ENCODE measurements at regions not wholly inside any gene's neighbourhood (a gene's known extent, or its start where the extent isn't known, plus 50 kb on each side); places are given as distances from the start of the nearest gene placed in this dataset.

GRCh38 chr12:28027328-28027727 lies 54.8 kb upstream of the PTHLH start:
- DNase-seq, result no peak
- Mint-ChIP-seq H3K27me3 (ENCODE audit: unreplicated experiment) (no peaks in the 10 kb centered on the region), H3K4me3 (ENCODE audit: low read depth, unreplicated experiment) (no peak overlapping the region), H3K36me3 (ENCODE audit: insufficient read depth, unreplicated experiment) (peaks cover 11% of the 10 kb centered on the region), H3K27ac (ENCODE audit: unreplicated experiment) (no peak overlapping the region), H3K9me3 (ENCODE audit: low read depth, unreplicated experiment) (no peaks in the 10 kb centered on the region), H3K4me1 (ENCODE audit: low read depth, unreplicated experiment) (peaks cover 40% of the 10 kb centered on the region)
- BruUV-seq (replicated peaks), result no TSS peak
- CTCF ChIA-PET, result no interaction called here
- no peak for TF ChIP-seq CTCF (IDR thresholded peaks at IDR 0.05; ENCODE audit: unreplicated experiment)
- intact Hi-C loops (cut with micrococcal nuclease; ENCODE audit: unreplicated experiment), result no loop called here

DNA sequence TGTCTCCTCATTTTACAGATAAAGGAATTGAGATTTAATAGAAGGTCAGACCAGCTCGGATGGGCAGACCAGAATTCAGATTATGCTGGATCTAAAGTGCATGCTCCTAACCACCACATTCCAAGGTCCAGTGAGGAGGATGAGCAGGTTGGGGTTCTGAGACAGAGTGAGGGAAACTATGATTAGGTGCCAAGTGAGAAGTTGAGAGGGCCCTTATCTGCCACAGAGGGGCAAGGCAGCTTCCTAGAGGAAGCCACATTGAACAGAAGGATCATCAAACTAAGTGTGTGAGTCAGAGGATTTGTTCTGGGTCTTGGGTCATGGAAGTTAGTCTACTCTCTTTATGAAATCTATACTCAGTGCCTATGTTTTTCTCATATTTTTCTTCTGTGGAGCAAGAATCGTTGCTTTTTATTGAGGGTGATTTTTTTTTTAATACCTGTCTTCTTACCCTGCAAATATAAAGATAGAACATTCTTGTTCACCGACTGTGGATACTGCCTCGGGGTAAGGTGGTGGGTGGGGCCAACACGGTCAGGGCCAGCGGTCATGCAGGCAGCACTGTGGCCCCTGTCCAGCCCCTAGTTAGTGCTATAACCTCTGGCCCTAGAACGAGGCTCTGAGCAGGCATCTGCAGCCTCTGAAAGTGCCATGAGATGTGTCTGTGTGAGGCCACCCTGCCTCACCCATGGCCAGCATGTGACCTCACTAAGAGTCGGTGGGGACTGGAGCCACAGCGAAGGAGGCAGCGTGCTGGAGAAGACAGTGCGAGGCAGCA lies 55.6 kb upstream of the PTHLH start:
- DNase-seq, result no peak
- Mint-ChIP-seq H3K27me3 (ENCODE audit: unreplicated experiment) (no peaks in the 10 kb centered on the region), H3K9me3 (ENCODE audit: low read depth, unreplicated experiment) (no peaks in the 10 kb centered on the region), H3K27ac (ENCODE audit: unreplicated experiment) (no peak overlapping the region), H3K36me3 (ENCODE audit: insufficient read depth, unreplicated experiment) (peaks cover 7% of the 10 kb centered on the region), H3K4me1 (ENCODE audit: low read depth, unreplicated experiment) (peaks cover 32% of the 10 kb centered on the region), H3K4me3 (ENCODE audit: low read depth, unreplicated experiment) (no peak overlapping the region)
- no peak for TF ChIP-seq CTCF (IDR thresholded peaks at IDR 0.05; ENCODE audit: unreplicated experiment)
- BruUV-seq (replicated peaks), result no TSS peak
- intact Hi-C loops (cut with micrococcal nuclease; ENCODE audit: unreplicated experiment), result no loop called here
- CTCF ChIA-PET, result no interaction called here

- TF ChIP-seq CTCF (IDR thresholded peaks at IDR 0.05; ENCODE audit: unreplicated experiment), result no peak
- no peak for DNase-seq
- Mint-ChIP-seq H3K27ac (ENCODE audit: unreplicated experiment) (no peak overlapping the region), H3K36me3 (ENCODE audit: insufficient read depth, unreplicated experiment) (no peaks in the 10 kb centered on the region), H3K4me3 (ENCODE audit: low read depth, unreplicated experiment) (no peak overlapping the region), H3K27me3 (ENCODE audit: unreplicated experiment) (no peaks in the 10 kb centered on the region), H3K9me3 (ENCODE audit: low read depth, unreplicated experiment) (no peaks in the 10 kb centered on the region), H3K4me1 (ENCODE audit: low read depth, unreplicated experiment) (peaks cover 6% of the 10 kb centered on the region)
- no TSS peak for BruUV-seq (replicated peaks)
- intact Hi-C loops (cut with micrococcal nuclease; ENCODE audit: unreplicated experiment), result no loop called here
- CTCF ChIA-PET, result no interaction called here
Measured at GRCh38 chr12:28032811-28033537, 60.4 kb upstream of the PTHLH start.

GRCh38 chr12:28033538-28033915 lies 61.0 kb upstream of the PTHLH start:
- CTCF ChIA-PET, result no interaction called here
- DNase-seq, result no peak
- no peaks in the 10 kb centered on the region for H3K27me3 Mint-ChIP-seq (ENCODE audit: unreplicated experiment)
- intact Hi-C loops (cut with micrococcal nuclease; ENCODE audit: unreplicated experiment), result no loop called here
- no peak overlapping the region for H3K4me3 Mint-ChIP-seq (ENCODE audit: low read depth, unreplicated experiment)
- no peaks in the 10 kb centered on the region for H3K36me3 Mint-ChIP-seq (ENCODE audit: insufficient read depth, unreplicated experiment)
- no peak overlapping the region for H3K27ac Mint-ChIP-seq (ENCODE audit: unreplicated experiment)
- no peaks in the 10 kb centered on the region for H3K9me3 Mint-ChIP-seq (ENCODE audit: low read depth, unreplicated experiment)
- TF ChIP-seq CTCF (IDR thresholded peaks at IDR 0.05; ENCODE audit: unreplicated experiment), result no peak
- peaks cover under 1% of the 10 kb centered on the region for H3K4me1 Mint-ChIP-seq (ENCODE audit: low read depth, unreplicated experiment)
- no TSS peak for BruUV-seq (replicated peaks)

All from Calu3 (cell line).